Stimulated activated CD4-positive, alpha-beta T cell treated with anti-CD3 and anti-CD28 coated beads, Interleukin-12 subunit alpha, Interleukin-12 subunit beta, amount 100 ng/mL, for 48 hours (primary cell): ENCODE measurements at regions not wholly inside any gene's neighbourhood (a gene's known extent, or its start where the extent isn't known, plus 50 kb on each side); places are given as distances from the start of the nearest gene placed in this dataset.

ENCODE experiments used
- DNase-seq, 3 donors: peaks; one replicate each; pipeline ENCODE4 v3.0.0-alpha.2; 2020; ENCODE audit warnings: low read depth in 2 of 3, low spot score in 1 of 3

DNA sequence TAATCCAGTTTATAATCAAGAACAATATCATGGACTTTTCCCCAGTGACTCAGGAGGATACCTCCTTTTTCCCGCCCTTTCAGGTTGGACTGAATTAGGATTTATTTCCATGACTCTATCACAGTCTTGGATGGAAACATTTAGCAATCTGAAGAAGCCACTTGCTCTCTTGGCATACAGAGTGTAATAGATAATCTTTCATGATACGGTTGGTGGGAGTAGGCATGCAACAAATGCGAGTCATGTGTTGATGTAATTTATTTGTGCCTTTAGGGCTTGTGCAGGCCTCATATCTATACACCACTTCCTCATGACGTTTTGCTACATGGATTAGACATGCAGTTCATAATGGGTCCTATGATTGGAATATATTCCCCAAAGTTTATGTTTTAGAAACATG lies 54.2 kb upstream of the MCTP2 start:
- no peak for DNase-seq

DNA sequence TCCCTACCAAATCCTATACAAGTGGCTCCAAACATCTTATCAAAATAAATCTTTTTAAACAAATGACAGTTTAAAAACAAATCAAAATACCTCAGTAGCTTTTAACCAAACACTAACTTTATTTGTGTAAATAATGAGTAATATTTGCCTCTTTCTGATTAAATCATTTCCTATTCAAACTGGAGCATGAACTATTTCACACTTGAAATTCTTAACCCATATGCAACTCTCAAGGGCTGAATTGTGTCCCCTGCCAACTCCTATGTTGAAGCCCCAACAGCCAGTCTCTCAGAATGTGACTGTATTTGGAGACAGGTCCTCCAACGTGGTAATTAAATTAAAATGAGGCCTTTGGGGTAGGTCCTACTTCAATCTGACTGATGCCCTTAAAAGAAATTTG lies 55.9 kb upstream of the MCTP2 start:
- no peak for DNase-seq

DNA sequence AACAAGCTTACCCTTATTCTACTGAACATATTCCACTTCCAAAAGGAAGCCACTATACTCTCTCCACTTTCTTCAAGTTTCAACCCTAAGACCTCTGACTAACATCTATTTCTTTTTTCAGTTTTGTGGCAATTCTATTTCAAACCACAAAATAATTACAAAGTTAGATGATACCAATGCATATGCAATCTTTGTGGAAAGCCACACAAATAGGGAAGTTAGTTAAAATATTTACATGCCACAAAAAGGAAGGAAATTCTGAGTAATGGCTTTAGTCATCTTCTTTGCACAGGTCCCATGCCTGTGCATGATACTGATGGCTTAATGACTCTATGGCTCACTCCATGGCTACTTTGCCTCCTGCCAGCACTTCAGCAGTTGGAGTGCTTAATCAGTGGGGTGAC lies 57.0 kb upstream of the MCTP2 start:
- no peak for DNase-seq

DNA sequence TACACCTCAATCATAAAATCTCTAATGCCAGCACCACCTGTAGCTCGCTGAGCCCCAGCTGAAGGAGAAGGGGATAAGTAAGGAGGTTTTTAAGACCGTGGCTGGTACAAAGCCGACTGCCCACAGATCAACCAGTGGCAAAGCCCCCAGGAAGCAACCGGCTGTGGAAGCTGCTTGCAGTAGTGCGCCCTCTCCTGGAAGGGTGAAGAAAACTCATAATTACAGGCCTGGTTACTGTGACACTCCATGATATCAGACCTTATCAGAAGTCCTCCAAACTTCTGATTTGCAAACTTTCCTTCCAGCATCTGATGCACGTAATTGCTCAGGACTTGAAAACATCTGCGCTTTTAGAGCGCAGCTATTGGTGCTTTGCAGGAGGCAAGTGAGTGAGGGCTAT lies 63.1 kb upstream of the MCTP2 start:
- no peak for DNase-seq

DNA sequence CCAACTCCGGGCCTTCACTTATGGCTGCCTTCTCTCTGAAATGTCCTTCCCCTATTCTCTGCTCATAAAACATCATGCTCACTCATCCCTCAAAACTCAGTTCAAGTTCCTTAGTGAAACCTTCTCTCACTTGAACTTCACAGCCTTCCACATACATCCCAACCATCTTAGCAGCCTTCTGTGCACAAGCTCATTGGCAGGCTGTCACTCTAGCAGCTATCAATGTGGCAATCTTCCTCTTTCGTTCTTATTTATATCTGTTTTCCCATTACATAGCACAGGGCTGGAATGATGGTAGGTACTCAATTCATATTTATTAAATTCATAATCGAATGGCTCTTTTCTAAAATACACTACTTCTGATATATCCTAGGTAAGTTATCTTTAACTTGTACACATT lies 66.4 kb upstream of the MCTP2 start:
- no peak for DNase-seq

DNA sequence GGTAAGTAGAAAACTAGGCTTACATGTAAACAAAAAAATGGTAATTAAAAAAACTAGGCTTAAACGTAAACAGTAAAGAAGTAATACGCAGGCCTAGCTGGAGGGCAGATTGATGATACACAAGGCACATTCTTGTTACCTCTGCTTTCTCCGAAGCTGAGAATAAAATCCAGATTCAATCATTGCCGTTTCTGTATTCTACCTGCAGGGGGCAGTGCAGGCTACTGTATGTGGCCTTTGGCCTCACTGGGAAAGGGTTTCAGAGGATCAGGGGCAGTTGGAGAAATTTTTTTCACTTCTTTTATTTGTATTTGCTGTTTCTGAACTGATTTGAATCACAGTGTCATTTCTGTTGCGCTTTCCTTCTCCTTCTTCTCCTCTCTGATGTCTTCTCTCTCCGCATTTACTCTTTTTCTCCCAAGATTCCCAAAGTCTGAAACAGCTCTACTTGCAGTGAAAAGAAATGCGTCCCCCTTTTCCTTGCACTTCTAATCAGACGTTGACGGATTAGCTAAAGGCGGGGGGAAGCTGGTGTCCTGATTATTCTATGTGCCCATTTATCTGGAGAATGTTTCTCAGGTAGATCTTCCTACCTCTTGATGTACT lies 67.1 kb upstream of the MCTP2 start:
- DNase-seq: peak; percentile 39 to 55 (median 45)

DNA sequence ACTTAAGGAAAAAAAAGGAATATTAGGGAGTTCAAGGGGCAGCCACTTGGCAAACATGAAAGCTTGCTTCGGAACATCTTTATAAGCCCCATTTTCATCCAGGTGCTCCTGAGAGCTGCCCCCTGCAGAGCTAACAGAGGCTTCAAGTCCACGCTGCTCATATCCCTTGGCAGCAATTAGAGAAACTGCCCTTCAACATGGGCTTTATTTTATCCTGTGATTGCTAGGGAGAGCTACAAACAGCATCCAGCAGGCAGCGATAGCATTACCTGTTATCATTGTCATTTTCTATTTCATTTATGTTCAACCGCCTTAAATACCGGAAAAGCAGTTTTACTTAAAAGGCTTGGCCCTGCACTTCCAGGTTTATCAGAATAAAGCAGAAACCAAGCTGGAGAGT lies 68.4 kb upstream of the MCTP2 start:
- DNase-seq: no peak

DNA sequence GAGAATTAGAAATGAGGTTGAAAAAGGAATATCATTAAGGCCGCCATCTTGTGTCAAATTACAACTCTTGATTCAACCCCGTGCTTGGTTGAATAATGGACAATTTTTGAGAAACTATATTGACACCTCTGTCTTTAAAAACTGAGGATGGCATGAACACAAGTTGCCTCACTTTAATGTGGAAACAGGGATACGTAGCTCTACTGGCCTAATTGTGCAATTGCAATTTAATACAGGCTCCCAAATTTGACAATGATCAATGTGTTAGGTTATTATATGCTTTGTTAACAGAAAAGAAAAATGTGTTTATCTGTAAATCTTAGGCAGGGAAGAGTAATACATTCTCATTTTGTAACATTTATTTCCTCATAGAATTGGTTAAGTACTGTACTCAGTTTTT lies 77.1 kb upstream of the MCTP2 start:
- no peak for DNase-seq

DNA sequence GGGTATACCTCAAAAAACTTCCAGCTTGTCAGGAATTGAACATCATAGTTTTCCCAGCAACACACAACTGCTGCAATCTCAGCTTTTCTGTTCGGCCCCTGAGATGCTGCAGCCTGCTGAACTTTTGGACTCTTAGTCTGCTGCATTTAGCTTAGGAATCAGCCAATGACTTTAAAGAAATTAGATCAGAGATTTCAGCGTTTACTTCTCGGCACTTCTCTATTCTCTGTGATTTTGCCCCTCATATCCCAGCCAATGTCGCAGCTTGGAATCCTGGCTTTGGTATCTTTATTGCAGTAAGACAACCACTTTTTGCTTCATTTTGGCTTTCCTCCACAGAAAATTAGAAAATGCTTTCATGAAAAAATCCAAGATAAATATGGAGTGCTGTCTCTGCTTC lies 86.3 kb upstream of the MCTP2 start:
- DNase-seq: no peak

DNA sequence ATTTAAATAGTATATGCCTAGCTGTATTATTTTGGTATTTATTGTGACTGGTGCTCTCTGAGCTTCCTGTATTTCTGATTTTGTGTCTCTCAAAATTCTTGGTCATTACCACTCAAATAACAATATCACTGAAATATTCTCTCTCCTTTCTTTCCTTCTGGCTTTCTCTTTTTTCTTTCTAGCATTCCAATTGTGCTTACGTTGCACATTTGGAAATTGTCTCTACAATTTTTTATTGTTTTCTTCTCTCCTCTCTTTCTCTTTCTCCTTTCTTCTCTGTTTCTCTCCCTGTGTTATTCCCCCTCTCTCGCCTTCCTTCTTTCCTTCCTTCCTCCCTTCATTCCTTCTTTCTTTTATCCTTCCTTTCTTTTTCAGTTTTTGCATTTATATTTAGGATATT lies 89.6 kb upstream of the MCTP2 start:
- no peak for DNase-seq

DNA sequence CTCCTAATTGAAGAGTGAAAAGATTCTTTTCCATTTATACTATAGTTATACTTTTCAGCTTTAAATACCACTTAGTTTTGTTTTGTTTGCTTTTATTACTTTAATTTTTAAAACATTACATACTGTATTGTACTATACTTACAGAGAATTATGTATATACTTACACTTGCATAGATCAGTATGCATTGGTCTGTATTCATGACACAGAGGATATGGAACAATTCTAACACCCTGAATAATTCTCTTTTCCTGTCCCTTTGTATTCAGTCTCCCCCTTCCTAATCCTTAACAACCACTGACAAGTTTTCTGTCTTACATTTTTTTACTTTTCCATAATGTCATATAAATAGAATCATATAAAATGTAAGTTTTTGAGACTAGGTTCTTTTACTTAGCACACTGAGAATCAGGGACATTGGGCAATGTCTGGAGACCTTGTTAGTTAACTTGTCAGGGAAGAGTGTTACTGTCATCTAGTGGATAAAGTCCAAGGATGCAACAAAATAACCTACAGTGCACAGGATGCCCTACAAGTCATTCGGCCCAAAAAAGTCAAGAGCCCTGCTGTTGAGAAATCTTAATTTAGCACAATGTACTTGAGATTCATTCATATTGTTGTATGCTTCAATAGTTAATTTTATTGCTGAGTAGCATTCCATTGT lies 95.7 kb upstream of the MCTP2 start:
- no peak for DNase-seq

DNA sequence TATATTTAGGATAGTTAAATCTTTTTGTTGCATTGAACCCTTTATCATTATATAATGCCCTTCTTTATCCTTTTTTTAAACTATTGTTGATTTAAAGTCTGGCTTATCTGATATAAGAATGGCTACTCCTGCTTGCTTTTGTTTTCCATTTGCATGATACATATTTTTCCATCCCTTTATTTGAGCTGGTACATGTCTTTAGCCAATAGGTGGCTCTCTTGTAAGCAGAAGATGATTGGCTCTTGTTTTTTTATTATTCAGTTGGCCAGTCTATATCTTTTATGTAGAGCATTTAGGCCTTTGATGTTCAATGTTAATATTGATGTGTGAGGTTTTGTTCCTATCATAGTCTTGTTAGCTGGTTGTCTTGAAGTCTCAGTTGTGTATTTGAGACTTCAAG lies 99.5 kb upstream of the MCTP2 start:
- no peak for DNase-seq

DNA sequence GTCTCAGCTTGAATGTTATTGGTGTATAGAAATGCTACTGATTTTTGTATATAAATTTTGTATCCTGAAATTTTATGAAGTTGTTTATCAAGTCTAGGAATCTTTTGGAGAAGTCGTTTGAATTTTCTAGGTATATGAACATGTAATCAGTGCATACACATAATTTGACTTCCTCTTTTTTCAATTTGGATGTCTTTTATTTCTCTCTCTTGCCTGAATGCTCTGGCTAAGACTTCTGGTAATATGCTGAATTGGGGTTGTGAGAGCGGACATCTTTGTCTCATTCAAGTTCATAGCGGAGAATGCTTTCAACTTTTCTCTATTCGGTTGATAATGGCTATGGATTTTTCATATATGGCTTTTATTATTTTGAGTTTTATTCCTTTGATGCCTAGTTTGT lies 100.9 kb upstream of the MCTP2 start:
- no peak for DNase-seq

DNA sequence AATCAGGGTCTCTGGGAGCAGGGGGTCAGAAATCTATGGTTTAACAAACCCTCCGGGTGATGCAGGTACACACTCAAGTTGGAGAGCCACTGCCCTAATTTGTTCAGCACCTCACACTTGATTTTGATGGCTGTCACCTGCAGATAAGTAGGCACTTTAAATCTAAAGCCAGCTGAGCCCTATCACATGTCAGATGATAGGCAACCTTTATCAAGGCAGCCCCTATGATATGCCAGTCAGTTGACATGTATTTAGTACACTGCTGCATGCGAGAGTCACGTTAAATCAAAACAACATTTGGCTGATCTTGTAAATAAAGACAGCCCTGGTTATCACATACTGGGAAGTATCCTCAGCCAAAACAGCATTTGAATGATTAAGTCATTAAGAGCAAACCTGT lies 104.4 kb upstream of the MCTP2 start:
- DNase-seq: no peak

DNA sequence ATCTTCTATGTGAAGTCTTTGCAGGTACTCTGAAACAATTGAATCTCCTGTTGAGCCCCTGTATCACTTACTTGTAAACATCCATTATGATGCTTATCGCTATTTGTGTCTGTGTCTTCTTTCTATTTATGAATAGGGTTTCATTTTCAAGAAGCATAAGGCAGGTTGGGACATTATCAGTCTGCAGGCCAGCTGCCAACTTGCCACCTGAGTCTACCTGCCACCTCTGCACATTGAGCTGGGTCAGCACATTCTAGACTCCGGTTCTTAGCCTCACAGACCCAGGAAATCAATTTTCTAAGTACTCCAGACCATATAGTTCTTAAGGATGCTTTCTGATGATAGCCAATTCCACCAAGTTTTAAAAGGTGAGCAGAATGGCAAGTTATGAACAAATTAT lies 105.7 kb upstream of the MCTP2 start:
- DNase-seq: no peak

DNA sequence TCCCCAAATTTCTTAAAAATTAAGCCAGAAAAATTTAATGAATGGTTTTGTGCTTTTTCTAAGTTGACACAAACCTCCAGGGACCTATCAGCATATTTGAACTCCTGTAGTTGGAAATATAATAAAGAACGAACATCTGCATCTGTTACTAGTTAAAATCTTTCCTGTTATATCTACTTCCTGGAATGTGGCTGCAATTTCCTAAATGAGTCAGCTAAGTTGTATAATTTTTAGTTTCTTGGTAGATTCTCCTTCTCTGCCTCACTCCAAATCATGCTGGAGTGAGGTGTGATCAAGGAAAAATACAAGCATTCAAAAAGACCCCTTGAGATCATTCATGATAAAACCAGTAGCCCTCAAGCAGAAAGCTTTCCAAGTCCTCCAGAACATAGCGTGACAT lies 106.2 kb upstream of the MCTP2 start:
- DNase-seq: no peak

DNA sequence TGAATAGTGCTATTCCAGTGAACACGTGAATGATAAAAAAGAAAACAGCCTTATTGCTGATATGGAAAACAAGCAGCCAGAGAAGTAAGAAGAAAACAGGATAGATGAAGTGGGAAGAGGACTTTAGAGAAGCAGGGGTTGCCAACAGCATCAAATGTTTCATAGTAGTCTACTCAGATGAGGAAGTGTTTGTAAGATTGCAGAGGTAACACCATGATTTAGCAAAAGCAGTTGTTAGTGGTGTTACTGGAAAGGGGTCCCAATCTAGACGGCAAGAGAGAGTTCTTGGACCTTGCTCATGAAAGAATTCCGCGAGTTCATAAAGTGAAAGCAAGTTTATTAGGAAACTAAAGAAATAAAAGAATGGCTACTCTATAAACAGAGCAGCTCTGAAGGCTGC lies 108.8 kb upstream of the MCTP2 start:
- no peak for DNase-seq

DNA sequence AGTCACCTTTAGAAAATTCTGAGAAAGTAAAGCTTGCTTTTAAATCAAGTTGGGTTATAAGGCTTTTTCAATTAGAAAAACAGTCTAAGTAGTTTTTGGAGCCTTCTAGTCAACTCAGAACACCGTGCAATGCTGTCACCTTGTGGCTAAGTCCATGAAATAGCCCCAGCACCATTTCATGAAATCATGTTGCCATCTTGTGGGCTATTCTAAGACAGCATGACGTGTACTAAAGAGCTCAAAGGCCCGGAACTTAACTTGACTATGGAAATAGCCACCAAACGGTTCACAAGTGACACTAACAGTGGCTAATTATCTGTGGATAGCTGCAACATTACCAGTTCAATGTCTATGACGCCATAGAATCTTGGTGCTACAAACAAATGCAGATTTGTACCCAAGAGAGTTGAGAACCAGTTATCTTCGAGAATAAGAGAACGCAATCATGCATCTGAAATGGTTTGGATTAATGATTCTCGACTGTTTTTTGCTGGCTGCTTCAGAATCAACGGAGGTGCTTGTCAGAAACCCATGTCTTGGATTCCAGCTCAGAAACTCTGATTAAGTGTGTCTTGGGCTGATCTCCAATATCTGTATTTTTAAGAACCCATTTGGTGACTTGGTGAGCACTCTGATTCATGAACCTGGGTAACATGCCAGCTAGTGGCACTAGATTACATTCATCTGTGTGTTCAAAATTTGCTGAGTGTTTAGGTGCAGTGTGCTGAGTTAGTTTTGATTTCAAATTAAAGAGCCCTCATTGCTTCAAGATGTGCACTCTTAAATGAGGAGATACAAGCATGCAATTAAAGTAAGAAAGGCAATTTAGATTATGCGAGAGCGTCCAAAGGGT lies 111.2 kb upstream of the MCTP2 start:
- peak; percentile 3 to 46 (median 8) for DNase-seq

DNA sequence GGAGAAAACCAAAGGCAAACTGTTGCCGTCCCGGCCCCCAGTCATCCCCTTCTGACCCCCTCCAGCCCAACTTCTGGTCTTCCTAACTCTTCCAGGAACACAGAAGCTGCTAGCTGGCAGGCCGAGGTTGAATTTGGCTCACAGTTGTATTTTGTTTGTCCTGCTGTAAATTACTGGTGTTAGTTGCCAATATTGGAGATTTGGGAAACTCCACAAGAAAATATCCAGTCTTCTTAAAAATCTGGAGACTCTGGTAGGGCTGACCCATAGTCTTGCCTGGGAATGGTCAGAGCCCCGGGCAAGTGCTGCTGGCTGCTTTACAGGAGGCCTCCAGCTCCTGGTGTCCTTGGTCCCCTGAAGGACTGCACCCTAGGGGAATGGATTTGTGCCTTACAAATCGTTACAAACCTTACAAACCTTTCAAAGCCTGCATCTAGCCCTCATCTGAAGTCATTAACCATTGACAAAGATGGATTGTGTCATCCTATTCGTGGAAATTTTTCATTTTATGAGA lies 112.0 kb upstream of the MCTP2 start:
- DNase-seq: no peak

DNA sequence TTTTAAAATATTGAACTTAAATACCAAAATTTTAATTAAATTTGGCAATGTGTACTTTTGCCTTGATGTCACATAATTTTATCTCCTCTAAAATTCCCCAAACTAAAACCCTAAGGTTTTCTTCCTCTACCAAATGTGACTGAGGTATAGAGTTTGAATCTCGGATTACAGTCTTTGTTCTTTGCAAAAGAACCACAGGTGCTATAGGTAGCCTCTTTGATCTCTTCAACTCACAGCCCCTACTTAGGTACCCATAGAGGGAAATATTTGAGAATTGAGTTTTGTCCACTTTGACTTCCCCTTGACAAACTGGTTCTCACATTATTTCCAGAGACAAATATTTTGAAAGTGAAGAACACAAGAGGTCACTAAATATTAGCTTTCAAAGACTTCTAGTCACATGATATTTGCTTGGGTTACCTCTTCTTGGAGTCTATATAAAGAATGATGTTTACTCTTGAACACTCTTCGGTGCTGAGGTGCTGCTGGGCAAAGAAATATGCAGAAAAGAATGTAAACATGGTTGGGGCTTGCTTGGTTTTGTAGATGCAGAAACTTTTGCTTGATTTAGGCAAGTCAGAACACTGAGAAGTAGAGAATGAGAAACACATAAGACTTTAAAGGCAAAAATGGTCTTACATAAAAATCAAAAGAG lies 120.8 kb upstream of the MCTP2 start:
- DNase-seq: no peak

DNA sequence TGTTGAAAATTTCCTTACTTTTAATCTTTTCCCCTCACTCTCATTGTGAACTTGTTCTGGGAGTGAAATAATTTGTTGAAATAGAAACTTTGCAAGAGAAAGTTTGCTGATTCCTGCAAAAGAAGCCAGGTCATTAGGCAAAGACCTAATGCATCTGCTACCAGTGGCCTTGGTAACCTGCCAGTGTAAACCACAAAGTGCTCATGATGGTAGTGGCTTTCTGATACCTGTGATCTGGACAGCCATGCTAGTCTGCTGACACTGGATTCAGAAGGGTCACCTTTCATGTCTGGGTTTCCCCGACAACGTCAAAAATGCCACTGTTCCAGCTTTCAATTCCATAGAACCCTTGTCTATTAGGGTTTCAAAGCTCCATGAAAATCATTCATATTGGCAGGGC lies 123.7 kb upstream of the MCTP2 start:
- no peak for DNase-seq

DNA sequence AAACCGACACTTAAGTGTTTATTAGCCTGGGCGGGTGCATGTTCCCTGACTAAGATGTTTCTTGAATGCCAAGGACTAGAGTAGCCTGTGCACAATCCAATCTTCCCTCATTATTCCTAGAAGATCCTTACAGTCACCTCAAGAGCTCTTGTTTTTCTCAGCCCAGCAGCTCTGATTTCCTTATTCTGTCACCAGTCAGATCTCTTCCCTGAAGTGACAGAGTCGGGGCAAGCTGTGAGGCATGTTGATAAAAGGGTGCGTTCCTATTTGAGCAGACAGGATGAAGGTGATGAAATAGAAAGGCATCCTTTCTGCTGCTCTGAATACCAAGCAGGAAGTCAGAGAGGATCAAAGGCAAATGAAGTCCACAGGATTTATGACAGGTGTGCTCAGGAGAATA lies 125.6 kb upstream of the MCTP2 start:
- no peak for DNase-seq
